Vagina (tissue), 2 donors: ENCODE measurements at regions not wholly inside any gene's neighbourhood (a gene's known extent, or its start where the extent isn't known, plus 50 kb on each side); places are given as distances from the start of the nearest gene placed in this dataset.

Experiments
- CTCF ChIP-seq, 3 experiments: fragments of 450-650 bp in 2 of 3; fragments of 200-600 bp in 1 of 3; sonication (generic) in 1 of 3; IDR thresholded peaks; one replicate each; pipeline ENCODE4 v1.5.1; 2017 to 2019; ENCODE audit warnings: antibody characterized with exemption in 3 of 3, mild to moderate bottlenecking in 2 of 3, moderate library complexity in 2 of 3
- POLR2A ChIP-seq, 2 donors: fragments of 450-650 bp; IDR thresholded peaks; one replicate each; pipeline ENCODE4 v1.6.1; 2017; ENCODE audit warnings: antibody characterized with exemption in 2 of 2, mild to moderate bottlenecking in 2 of 2, moderate library complexity in 2 of 2
- POLR2AphosphoS5 ChIP-seq, 2 donors: sonication (generic); formaldehyde crosslinking; IDR thresholded peaks; one replicate each; pipeline ENCODE4 v1.9.0; 2017; ENCODE audit warnings: antibody characterized with exemption in 2 of 2, mild to moderate bottlenecking in 2 of 2, low read depth in 1 of 2; ENCODE audit not compliant: insufficient read depth in 1 of 2

- TF ChIP-seq POLR2A (IDR thresholded peaks at IDR 0.05) (no peak), POLR2AphosphoS5 (IDR thresholded peaks at IDR 0.05; ENCODE audit: insufficient read depth in 1 of 2, low read depth in 1 of 2) (no peak), CTCF (IDR thresholded peaks at IDR 0.05) (no peak)
Measured at GRCh38 chr5:164300295-164300694, 794.9 kb downstream of the MAT2B start.
